Endodermal cell (in vitro differentiated cells): ENCODE measurements at regions not wholly inside any gene's neighbourhood (a gene's known extent, or its start where the extent isn't known, plus 50 kb on each side); places are given as distances from the start of the nearest gene placed in this dataset.

ENCODE experiments used
- DNase-seq: peaks from one replicate; pipeline ENCODE4 v3.0.0-alpha.2; 2017
- H3K27ac ChIP-seq: 2 replicates; pipeline ENCODE4 v1.5.1; 2013; ENCODE audit warnings: mild to moderate bottlenecking, low read depth, low read length, moderate library complexity
- H3K27me3 ChIP-seq: 2 replicates; pipeline ENCODE4 v1.6.1; 2013; ENCODE audit warnings: mild to moderate bottlenecking, low read length, moderate library complexity; ENCODE audit not compliant: insufficient read depth, control insufficient read depth, poor library complexity, severe bottlenecking
- H3K36me3 ChIP-seq: 2 replicates; pipeline ENCODE4 v1.7.0; 2013; ENCODE audit warnings: mild to moderate bottlenecking, low read length, moderate library complexity; ENCODE audit not compliant: control insufficient read depth, insufficient read depth
- H3K4me1 ChIP-seq: one replicate; pipeline ENCODE4 v1.7.0; 2013; ENCODE audit warnings: low read length; ENCODE audit not compliant: control insufficient read depth, insufficient read depth
- H3K4me3 ChIP-seq: 2 replicates; pipeline ENCODE4 v1.5.1; 2013; ENCODE audit warnings: mild to moderate bottlenecking, low read length, moderate library complexity
- H3K9ac ChIP-seq: 2 replicates; pipeline ENCODE4 v1.6.1; 2013; ENCODE audit warnings: mild to moderate bottlenecking, low read length, moderate library complexity; ENCODE audit not compliant: poor library complexity, severe bottlenecking; ENCODE audit errors: extremely low read depth
- H3K9me3 ChIP-seq: 2 replicates; pipeline ENCODE4 v1.6.1; 2013; ENCODE audit warnings: mild to moderate bottlenecking, low read length, moderate library complexity; ENCODE audit not compliant: control insufficient read depth
- H3K27ac Mint-ChIP-seq: 2 replicates; pipeline ENCODE4 v1.8.0; 2020; ENCODE audit warnings: mixed read lengths
- H3K27me3 Mint-ChIP-seq: 2 replicates; pipeline ENCODE4 v1.8.0; 2021; ENCODE audit warnings: mild to moderate bottlenecking, mixed read lengths; ENCODE audit not compliant: insufficient read depth
- H3K36me3 Mint-ChIP-seq: 2 replicates; pipeline ENCODE4 v1.8.0; 2020; ENCODE audit warnings: low read depth, mixed read lengths
- H3K4me1 Mint-ChIP-seq: 2 replicates; pipeline ENCODE4 v1.8.0; 2020; ENCODE audit warnings: mixed read lengths
- H3K4me3 Mint-ChIP-seq: 2 replicates; pipeline ENCODE4 v1.8.0; 2020; ENCODE audit warnings: mild to moderate bottlenecking, moderate library complexity, mixed read lengths
- H3K9me3 Mint-ChIP-seq: 2 replicates; pipeline ENCODE4 v1.8.0; 2020; ENCODE audit warnings: mild to moderate bottlenecking, mixed read lengths
- WGBS, 2 experiments: methylation state at CpG; one replicate each; pipeline versions ENCODE4 v1.1.5 to v1.1.7; 2013; ENCODE audit warnings: missing lambda C conversion rate in 2 of 2, mixed read lengths in 1 of 2; ENCODE audit not compliant: insufficient coverage in 1 of 2, insufficient read length in 1 of 2; 5-methylcytosine and 5-hydroxymethylcytosine counted together
- TF ChIP-seq, protein P1 (sequence below): fragments of 200-600 bp; sonication (generic); conservative IDR thresholded peaks from 2 replicates; pipeline ENCODE4 v1.5.0; 2021; ENCODE audit warnings: antibody characterized with exemption, mild to moderate bottlenecking

GRCh38 chr5:101176605-101177004 is 273.5 kb upstream of the ST8SIA4 start:
- H3K4me1 ChIP-seq, result no peaks in the 10 kb centered on the region
- no peaks in the 10 kb centered on the region for H3K27me3 ChIP-seq
- no peaks in the 10 kb centered on the region for H3K4me1 Mint-ChIP-seq
- H3K9me3 ChIP-seq, result peaks cover 38% of the 10 kb centered on the region
- peak overlapping the region; percentile 26 for H3K4me3 ChIP-seq
- no peak for DNase-seq
- no peak overlapping the region for H3K27ac ChIP-seq
- H3K36me3 Mint-ChIP-seq, result peaks cover 27% of the 10 kb centered on the region
- H3K9ac ChIP-seq, result no peak overlapping the region
- peaks cover 26% of the 10 kb centered on the region for H3K9me3 Mint-ChIP-seq
- no peaks in the 10 kb centered on the region for H3K36me3 ChIP-seq
- H3K4me3 Mint-ChIP-seq, result no peak overlapping the region
- H3K27ac Mint-ChIP-seq, result no peak overlapping the region
- WGBS, 2 experiments, result 77 to 87% methylated on average over 3 of the region's 3 CpGs
- TF ChIP-seq, protein P1, sequence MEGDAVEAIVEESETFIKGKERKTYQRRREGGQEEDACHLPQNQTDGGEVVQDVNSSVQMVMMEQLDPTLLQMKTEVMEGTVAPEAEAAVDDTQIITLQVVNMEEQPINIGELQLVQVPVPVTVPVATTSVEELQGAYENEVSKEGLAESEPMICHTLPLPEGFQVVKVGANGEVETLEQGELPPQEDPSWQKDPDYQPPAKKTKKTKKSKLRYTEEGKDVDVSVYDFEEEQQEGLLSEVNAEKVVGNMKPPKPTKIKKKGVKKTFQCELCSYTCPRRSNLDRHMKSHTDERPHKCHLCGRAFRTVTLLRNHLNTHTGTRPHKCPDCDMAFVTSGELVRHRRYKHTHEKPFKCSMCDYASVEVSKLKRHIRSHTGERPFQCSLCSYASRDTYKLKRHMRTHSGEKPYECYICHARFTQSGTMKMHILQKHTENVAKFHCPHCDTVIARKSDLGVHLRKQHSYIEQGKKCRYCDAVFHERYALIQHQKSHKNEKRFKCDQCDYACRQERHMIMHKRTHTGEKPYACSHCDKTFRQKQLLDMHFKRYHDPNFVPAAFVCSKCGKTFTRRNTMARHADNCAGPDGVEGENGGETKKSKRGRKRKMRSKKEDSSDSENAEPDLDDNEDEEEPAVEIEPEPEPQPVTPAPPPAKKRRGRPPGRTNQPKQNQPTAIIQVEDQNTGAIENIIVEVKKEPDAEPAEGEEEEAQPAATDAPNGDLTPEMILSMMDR, result no peak
- no peaks in the 10 kb centered on the region for H3K27me3 Mint-ChIP-seq

DNA sequence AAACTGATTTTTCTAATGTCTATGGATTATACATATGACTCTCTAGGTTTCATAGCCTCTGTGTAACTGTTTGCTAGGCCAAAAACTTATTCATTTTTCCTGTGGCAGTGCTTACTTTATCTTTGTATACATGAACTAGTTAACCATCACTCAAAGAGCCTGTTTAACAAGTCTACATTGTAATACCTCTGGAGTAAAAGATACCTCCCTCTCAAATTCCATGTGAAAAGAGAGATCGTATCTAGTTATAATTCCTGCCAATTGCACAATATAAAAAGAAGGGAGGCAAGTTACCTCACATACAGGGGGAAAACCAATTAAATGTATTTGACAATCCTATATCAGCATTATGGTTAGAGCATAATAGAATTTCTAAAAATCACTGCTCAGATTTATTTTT is 271.9 kb upstream of the ST8SIA4 start:
- Histone ChIP-seq H3K9ac (no peak overlapping the region), H3K27ac (no peak overlapping the region), H3K4me1 (no peaks in the 10 kb centered on the region), H3K27me3 (no peaks in the 10 kb centered on the region), H3K9me3 (peaks cover 37% of the 10 kb centered on the region), H3K36me3 (no peaks in the 10 kb centered on the region), H3K4me3 (no peak overlapping the region)
- TF ChIP-seq, protein P1, result no peak
- Mint-ChIP-seq H3K36me3 (peaks cover 25% of the 10 kb centered on the region), H3K4me3 (no peak overlapping the region), H3K27me3 (no peaks in the 10 kb centered on the region), H3K4me1 (peaks cover 2% of the 10 kb centered on the region), H3K27ac (no peak overlapping the region), H3K9me3 (peaks cover 26% of the 10 kb centered on the region)
- DNase-seq, result no peak
- WGBS, 2 experiments, result 100% methylated on average over 1 of the region's 1 CpG; no CpG with 5 or more reads in 1 of the 2 experiments

DNA sequence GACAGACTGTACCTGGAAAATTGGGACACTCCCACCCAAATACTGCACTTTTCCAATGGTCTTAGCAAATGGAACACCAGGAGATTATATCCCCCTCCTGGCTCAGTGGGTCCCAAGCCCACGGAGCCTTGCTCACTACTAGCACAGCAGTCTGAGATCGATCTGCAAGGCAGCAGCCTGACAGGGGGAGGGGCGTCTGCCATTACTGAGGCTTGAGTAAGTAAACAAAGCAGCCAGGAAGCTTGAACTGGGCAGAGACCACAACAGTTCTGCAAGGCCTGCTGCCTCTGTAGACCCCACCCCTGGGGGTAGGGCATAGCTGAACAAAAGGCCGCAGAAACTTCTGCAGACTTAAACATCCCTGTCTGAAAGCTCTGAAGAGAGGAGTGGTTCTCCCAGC is 260.0 kb upstream of the ST8SIA4 start:
- H3K36me3 ChIP-seq, result no peaks in the 10 kb centered on the region
- H3K9me3 ChIP-seq, result peaks cover 6% of the 10 kb centered on the region
- Mint-ChIP-seq H3K9me3 (peaks cover 5% of the 10 kb centered on the region), H3K27me3 (no peaks in the 10 kb centered on the region), H3K27ac (no peak overlapping the region), H3K4me3 (no peak overlapping the region), H3K4me1 (no peaks in the 10 kb centered on the region), H3K36me3 (peaks cover 15% of the 10 kb centered on the region)
- no peak overlapping the region for H3K27ac ChIP-seq
- no peak for DNase-seq
- TF ChIP-seq, protein P1, result no peak
- H3K9ac ChIP-seq, result no peak overlapping the region
- WGBS, 2 experiments, result 75 to 84% methylated on average over 2 to 4 of the region's 4 CpGs
- H3K4me1 ChIP-seq, result no peaks in the 10 kb centered on the region
- no peaks in the 10 kb centered on the region for H3K27me3 ChIP-seq
- no peak overlapping the region for H3K4me3 ChIP-seq
